GM12892 (cell line): ENCODE measurements at regions not wholly inside any gene's neighbourhood (a gene's known extent, or its start where the extent isn't known, plus 50 kb on each side); places are given as distances from the start of the nearest gene placed in this dataset.

ENCODE experiments used
- DNase-seq: peaks from one replicate; pipeline ENCODE4 v3.0.0; 2011; ENCODE audit not compliant: insufficient read length
- FAIRE-seq: peaks from 2 replicates; lab custom pipeline; 2011; peaks lifted over from hg19 to GRCh38; lab: Jason Lieb, UNC
- POLR2A ChIP-seq: IDR thresholded peaks from 2 replicates; pipeline ENCODE4 v1.6.1; 2011; ENCODE audit warnings: low read depth, low read length, control low read depth
- POLR2AphosphoS5 ChIP-seq: IDR thresholded peaks from 2 replicates; pipeline ENCODE4 v1.6.1; 2011; ENCODE audit warnings: low read depth, low read length, control low read depth
- TAF1 ChIP-seq: IDR thresholded peaks from 2 replicates; pipeline ENCODE4 v1.6.1; 2011; ENCODE audit warnings: low read depth, mild to moderate bottlenecking, control low read depth, low read length, borderline replicate concordance

GRCh38 chr4:130296448-130296847 is 1200.5 kb downstream of the C4orf33 start:
- DNase-seq, result no peak
- TF ChIP-seq POLR2A, result no peak
- TF ChIP-seq POLR2AphosphoS5, result no peak
- no peak for TF ChIP-seq TAF1
- no peak for FAIRE-seq

GRCh38 chr4:130306566-130306965 is 1210.6 kb downstream of the C4orf33 start:
- TF ChIP-seq POLR2A, result no peak
- TF ChIP-seq TAF1, result no peak
- TF ChIP-seq POLR2AphosphoS5, result no peak
- FAIRE-seq, result no peak
- no peak for DNase-seq

GRCh38 chr4:130309221-130309620 is 1213.3 kb downstream of the C4orf33 start:
- FAIRE-seq, result no peak
- TF ChIP-seq POLR2A (no peak), POLR2AphosphoS5 (no peak), TAF1 (no peak)

GRCh38 chr4:130322439-130322838 is 1226.5 kb downstream of the C4orf33 start:
- DNase-seq (no peak), FAIRE-seq (no peak)
- no peak for TF ChIP-seq POLR2AphosphoS5
- TF ChIP-seq POLR2A, result no peak
- no peak for TF ChIP-seq TAF1

More at GRCh38 chr4:130309221-130309620, 1213.3 kb downstream of the C4orf33 start:
- DNase-seq, result no peak

- FAIRE-seq (no peak), DNase-seq (no peak)
- no peak for TF ChIP-seq TAF1
Observed at GRCh38 chr4:130329036-130329435, 1233.1 kb downstream of the C4orf33 start.

- FAIRE-seq, result no peak
Observed at GRCh38 chr4:130333241-130333759, 1237.3 kb downstream of the C4orf33 start.

GRCh38 chr4:130335417-130336194 is 1239.7 kb downstream of the C4orf33 start:
- no peak for TF ChIP-seq POLR2A
- TF ChIP-seq TAF1, result no peak
- no peak for TF ChIP-seq POLR2AphosphoS5
- DNase-seq (no peak), FAIRE-seq (no peak)

More at GRCh38 chr4:130333241-130333759, 1237.3 kb downstream of the C4orf33 start:
- DNase-seq, result no peak
- TF ChIP-seq POLR2AphosphoS5, result no peak
- TF ChIP-seq TAF1, result no peak
- no peak for TF ChIP-seq POLR2A

GRCh38 chr4:130336585-130337217 is 1240.7 kb downstream of the C4orf33 start:
- TF ChIP-seq TAF1 (no peak), POLR2A (no peak), POLR2AphosphoS5 (no peak)
- FAIRE-seq (no peak), DNase-seq (no peak)

- no peak for DNase-seq
- TF ChIP-seq POLR2AphosphoS5, result no peak
- TF ChIP-seq TAF1, result no peak
- TF ChIP-seq POLR2A, result no peak
- FAIRE-seq, result no peak
Observed at GRCh38 chr4:130338851-130339250, 1242.9 kb downstream of the C4orf33 start.

GRCh38 chr4:130349745-130350144 is 1253.8 kb downstream of the C4orf33 start:
- DNase-seq (no peak), FAIRE-seq (no peak)
- TF ChIP-seq TAF1 (no peak), POLR2A (no peak), POLR2AphosphoS5 (no peak)

GRCh38 chr4:130356873-130357272 is 1260.9 kb downstream of the C4orf33 start:
- no peak for FAIRE-seq
- no peak for DNase-seq
- TF ChIP-seq TAF1, result no peak
- no peak for TF ChIP-seq POLR2AphosphoS5
- no peak for TF ChIP-seq POLR2A

GRCh38 chr4:130359542-130359941 is 1263.6 kb downstream of the C4orf33 start:
- TF ChIP-seq POLR2AphosphoS5 (no peak), POLR2A (no peak), TAF1 (no peak)
- DNase-seq, result no peak
- FAIRE-seq, result no peak

- TF ChIP-seq TAF1 (no peak), POLR2A (no peak), POLR2AphosphoS5 (no peak)
- FAIRE-seq, result no peak
- DNase-seq, result no peak
Observed at GRCh38 chr4:130361616-130362015, 1265.7 kb downstream of the C4orf33 start.
